NCI-H146 treated with DMSO at 0.1 percent for 48 hours (cell line): ENCODE measurements at regions not wholly inside any gene's neighbourhood (a gene's known extent, or its start where the extent isn't known, plus 50 kb on each side); places are given as distances from the start of the nearest gene placed in this dataset.
"Not testable (repeated sequence)": the region's sequence is repeated elsewhere in the genome, so short reads cannot be mapped to it uniquely, and the experiment has no call there.

ENCODE experiments used
- DNase-seq: peaks from one replicate; lab custom pipeline; 2025; ENCODE audit not compliant: unreplicated experiment; lab: John Stamatoyannopoulos, UW

DNA sequence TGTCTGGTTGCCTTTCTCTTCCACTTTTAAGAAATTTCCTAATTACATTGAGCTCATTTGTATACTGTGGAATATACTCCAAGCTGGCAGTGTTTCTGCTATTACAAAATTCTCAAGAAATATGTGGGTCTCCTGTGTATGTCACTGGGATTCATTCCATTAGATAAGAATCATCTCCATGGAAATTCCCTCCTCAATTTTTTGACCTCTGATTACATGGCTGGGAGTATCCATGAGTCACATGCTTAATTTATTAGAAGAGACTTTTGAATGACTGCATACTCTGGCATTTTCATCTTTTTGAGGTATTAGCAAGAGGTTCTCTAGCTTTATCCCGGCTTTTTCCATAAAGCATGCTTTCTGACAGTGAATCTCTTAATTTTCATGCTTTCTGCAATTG lies 665.5 kb upstream of the CNTNAP5 start:
- no peak for DNase-seq

DNA sequence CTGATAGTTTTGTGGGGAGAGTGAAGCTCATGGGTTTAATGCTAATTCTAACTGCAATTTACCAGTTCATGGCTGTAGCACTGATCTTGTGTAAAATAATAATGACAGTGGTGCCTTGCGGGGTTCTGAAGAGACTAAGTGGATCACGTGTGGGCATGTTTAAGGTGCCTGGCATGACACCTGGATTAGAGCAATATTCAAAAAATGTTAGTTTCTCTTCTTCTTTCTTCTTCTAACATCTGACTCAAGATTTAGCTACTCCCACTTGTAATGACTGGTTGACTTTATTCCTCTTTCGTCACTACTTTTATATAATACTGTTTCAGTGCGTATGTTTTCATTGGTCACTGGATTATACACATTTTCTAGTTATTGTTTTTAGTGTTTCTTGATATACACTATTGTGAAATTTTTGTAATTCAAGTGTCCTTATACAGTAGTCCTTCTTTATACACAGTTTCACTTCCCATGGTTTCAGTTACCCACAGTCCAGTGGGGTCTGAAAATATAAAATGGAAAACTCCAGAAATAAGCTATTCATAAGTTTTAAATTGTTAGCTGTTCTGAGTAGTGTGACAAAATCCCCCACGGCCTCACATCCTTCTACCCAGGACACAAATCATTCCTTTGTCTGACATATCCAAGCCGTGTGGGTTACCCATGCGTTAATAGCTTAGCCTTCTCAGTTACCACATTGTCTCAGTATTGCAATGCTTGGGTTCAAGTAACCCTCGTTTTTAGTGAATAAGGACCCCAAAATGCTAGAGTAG lies 662.2 kb upstream of the CNTNAP5 start:
- no peak for DNase-seq

DNA sequence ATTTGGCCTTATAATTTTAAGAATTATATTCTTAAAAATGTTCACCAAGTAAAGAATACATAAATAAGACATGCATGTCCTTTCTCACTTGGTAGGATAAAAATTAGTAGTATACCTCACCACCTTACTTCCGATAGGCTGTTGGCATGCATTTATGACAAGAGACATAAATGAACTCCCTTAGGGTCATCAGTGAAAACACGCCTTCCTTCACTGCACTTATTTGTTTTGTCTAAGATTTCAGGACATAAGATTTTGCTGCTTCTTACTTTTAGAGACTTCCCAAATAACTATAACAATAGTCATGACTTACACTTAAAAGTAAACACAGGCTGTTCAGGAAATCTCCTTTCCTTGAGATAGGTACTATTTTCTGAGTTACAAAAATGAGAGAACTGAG lies 661.3 kb upstream of the CNTNAP5 start:
- DNase-seq, result no peak

DNA sequence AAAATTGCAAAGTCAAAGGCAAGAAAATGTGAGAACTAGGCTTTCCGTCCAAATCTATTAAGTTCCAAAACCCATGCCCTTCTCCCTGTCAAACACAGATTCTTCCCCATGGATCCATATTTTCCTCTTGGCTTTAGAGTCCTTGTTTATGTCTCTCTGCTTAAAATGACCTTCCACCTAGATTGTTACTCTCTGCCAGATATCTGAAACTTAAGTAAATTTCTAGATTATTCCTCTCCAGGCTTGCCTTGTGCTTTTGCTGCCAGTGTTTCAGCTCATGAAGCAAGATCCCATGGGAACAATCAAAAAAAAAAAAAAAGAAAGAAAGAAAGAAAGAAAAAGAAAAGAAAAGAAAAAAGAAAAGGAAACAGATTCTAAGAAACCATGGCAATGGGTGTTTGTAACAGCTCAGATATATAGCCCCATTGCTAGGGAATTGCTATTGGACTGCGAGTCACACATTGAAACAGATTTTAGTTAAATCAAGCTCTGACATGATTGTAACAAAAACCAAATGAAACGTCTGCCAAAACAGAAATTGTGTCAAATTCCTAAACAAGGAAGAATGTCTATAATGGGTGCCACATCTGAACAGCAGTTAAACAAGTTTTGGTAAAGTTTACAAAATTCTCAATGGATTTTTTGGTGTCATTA lies 660.7 kb upstream of the CNTNAP5 start:
- DNase-seq, result no peak

DNA sequence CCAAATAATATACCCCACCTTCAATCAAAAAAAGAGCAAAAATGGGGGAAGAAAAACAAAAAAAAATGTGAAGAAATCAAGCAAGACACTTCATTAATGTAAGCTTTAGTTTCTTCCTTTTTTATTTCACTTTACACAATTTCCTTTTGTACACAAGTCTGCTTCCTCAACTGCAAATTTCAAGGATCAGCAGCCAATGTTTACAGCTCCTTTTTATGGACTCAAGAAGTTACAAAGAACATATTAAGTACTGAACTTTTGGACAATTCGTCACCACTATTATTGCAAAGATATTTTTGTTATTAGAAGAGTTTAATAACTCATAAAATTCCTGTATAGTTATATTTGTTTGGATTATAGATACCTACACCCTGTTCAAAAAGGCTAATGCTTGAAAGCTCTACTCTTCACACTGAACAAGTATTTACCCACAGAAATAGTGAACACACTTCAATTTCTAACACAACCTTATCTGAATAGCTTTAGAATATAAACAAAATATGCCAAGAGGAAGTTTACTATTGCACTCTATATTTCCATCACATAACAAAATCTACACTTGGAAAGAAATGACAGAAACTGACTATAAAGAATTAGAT lies 658.7 kb upstream of the CNTNAP5 start:
- no peak for DNase-seq

DNA sequence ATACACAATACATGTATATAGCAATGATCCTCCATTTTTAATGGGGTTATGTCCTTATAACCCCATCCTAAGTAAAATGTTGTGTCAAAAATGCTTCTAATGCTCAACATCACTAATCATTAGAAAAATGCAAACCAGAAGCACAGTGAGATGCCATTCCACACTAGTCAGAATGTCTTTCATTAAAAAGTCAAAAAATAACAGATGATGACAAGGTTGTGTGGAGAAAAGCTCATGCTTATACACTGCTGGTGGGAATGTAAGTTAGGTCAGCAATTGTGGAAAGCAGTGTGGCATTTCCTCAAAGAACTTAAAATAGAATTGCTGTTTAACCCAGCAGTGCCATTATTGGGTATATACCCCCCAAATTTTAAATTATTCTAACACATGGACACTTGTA lies 654.9 kb upstream of the CNTNAP5 start:
- DNase-seq, result no peak

DNA sequence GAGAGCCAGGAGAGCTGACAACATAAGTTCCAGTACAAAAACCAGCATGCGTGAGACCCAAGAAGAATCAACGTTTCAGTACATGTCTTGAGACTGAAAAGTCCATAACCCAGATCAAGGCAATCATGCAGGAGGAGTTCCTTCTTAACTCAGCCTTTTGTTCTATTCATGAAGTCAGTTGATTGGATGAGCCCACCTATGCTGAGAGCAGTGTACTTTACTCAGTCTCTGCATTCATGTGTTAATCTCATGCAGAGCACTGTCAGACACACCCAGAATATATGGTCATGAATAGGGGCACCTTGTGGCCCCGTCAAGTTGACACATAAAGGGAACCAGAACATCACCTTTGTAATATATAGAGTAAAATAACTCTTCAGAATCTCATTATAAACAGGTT lies 653.6 kb upstream of the CNTNAP5 start:
- no peak for DNase-seq

DNA sequence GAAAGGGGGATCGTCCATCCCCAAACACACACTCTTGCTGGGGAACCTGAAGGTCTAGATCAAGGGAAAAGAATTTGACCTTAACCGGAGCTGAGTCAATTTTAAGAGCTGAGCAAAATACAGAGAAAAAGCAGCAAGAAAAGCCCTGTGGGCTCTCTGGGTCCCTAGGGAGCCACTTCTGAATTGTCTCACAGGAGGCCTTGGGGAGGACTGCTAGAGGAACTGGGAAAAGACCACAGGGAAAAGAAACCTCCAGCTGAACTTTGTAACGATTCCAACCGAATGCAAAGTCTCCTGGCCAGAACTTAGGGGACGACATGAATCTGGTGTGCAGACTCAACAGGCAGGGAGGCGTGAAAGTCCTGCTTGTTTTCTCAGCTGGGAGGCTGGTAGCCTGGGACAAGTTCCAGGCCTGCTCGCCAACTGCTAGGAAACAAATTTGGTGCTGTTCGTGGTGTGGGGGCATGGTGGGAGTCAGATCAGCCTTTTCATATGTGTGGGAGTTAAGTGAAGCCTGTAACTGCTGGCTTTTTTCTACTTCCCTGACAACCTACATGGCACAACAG lies 644.6 kb upstream of the CNTNAP5 start:
- DNase-seq, result no peak

DNA sequence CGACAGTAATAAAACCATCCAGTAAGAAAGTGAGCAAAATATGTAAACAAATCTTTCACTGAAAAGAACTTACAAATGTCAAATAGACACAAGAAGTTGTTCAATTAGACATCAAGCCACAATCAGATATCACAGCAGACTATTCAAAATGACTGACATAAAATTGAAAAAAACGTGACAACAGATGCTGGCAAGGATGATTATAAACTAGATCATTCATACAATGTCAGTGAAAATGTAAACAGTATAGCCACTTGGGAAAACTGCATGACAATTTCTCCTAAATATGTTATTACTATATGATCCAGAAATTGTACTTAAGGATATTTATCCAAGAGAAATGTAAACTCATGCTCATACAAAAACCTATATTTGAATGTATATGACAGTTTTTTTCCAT lies 609.4 kb upstream of the CNTNAP5 start:
- no peak for DNase-seq

DNA sequence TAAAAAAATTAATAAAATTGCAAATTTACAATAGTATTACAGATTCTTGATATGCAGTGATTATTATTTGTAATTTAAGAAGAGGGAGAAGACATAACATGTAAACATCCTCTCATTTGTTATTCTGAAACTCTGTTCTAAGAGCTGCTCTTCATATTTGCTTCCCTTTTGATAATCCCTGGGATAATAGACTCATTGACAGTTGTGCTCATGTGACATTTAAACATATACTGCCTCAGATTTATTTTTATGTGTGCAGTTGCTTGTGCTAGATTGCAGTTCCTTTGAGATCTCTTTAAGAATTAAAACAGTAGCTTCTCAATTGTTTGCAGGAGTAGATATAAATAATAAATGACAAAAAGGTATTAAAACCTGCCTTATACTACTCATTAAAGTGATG lies 605.1 kb upstream of the CNTNAP5 start:
- no peak for DNase-seq

DNA sequence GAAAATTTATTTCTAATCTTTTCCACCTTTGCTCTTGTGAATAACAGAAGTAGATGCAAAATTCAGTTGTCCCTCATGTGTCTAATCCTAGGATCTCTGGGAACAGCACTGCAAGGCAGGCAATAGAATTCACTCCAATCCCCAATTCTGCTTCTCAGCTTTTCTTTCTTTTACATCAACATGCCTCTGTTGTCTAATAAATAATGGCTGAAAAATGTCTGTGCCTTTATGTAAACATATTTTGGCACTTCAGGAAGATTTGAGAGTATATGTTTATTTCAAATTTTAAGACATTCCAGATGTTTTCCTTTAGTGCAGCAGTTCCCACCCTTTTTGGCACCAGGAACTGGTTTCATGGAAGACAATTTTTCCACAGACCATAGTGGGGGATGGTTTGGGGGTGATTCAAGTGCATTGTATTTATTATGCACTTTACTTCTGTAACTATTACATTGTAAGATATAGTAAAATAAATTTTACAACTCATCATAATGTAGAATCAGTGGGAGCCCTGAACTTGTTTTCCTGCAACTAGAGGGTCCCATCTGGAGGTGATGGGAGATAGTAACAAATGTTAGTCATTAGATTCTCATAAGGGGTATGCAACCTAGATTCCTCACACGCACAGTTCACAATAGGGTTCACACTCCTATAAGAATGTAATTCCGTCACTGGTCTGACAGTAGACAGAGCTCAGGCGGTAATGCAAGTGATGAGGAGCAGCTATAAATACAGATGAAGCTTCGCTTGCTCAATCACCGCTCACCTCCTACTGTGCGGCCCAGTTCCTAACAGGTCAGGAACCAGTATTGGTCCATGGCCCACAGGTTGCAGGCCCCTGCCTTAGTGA lies 590.3 kb upstream of the CNTNAP5 start:
- no peak for DNase-seq

DNA sequence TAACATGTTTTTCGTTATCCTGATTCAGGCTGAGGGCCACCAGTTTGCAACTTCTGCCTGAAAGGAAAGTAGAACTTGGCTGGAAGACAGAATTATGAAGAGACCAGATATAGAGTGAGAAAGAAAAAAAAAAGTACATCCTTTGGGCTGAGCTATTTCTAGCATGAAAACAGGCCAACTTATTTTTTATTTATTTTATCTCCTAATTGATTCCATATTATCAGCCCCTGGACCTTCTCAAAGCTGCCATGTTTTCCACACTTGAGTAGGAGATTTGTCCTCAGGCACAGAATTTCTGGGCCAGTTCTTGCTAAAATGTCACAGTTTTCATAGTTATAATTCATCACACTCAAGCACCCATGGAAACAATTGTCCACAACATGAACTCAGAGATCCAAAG lies 586.8 kb upstream of the CNTNAP5 start:
- DNase-seq, result no peak

DNA sequence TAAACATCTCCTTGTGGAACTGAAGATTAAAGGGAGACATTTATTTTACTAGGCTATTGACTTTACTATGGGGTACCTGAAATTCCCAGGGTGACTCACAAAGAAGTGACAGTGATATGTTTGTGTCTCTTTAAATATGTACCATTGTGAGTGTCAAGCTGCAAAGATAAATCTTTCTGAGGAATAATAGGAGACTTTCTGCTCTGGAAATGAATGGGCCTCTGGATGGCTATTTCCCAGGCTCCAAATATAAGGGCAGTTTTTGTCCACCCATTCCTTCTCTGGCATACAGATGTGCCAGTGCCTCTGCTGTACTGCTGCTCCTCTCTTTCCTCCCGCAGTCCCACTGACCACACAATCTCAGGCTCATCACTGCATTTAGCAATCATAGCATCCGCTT lies 586.4 kb upstream of the CNTNAP5 start:
- no peak for DNase-seq

DNA sequence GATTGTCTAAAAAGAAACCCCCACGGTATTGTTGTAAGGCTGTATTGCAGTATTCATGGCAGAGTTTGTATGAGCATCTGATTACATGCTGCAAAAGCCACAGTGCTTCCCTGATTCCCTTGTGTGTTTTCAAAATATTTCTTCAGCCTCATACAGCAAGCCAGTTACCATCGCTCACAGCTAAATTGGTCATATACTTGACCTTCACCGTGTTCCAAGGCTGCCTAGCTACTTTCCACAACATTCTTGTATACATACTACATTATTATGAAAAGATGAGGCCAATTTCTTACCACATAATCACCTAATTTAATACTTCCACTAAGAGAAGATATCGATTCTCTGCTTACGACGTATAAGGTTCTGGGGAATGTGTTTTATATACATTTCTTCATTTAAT lies 576.3 kb upstream of the CNTNAP5 start:
- DNase-seq, result no peak

DNA sequence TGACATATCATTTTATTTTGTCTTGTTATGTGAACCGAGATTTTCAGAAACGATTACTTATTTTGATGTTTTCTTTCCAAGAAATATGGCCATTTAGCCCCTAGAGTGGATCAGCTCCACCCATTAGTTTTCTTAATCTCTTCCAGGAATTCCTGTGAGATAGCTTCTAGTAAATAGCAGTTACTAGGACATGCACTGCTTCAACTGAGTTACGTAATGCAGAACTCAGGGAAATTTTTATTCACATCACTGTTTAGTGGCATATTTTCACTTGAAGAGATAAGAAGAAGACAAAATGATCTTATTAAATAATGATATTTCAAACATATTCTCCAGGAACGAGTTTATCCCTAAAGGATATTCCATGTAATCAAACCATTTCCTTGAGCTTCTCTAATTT lies 573.5 kb upstream of the CNTNAP5 start:
- no peak for DNase-seq

DNA sequence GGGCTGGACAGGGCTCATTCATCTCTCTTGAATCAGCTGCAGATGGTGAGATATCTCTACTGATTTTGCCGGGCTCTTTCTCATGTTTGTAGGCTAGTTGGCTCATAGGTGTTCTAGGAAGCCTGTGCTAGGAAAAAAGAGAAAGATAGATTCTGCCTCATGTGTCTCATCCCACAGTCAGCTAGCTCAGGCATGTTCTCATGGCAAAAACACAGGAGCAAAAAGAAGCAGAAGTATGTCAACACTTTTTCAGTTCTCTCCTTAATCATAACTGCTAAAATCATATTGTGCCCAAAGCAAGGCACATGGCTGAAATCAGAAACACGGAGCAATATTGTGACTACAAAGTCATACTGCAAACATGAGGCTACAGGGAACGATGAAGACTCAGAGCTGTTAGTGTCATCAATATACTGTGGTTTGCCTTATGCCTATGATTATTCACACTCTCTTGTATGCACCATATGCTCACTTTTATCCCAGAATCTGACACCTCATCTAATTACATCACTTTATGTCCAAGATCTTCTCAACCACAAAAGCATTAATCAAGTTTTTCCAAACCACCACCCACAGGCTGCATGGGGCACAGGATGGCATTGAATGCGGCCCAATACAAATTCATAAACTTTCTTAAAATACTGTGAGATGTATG lies 571.9 kb upstream of the CNTNAP5 start:
- DNase-seq, result no peak

DNA sequence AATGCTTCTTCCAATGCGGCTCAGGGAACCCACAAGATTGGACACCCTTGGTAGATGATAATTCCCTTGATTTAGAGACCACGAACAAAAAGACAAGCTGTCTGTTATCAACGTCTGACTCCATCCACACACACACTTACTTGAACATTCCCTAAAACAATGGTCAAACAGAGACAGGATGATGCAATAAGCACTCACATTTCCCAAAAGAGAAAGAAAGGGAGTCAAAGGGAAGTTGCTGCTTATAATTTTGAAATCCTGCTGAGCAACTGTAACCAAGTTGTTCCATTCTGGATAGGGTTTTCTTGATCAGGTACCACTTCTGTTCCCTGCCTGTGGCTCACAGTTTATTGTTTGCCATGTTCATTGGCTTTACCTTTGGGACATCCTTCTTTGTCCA lies 571.3 kb upstream of the CNTNAP5 start:
- no peak for DNase-seq

DNA sequence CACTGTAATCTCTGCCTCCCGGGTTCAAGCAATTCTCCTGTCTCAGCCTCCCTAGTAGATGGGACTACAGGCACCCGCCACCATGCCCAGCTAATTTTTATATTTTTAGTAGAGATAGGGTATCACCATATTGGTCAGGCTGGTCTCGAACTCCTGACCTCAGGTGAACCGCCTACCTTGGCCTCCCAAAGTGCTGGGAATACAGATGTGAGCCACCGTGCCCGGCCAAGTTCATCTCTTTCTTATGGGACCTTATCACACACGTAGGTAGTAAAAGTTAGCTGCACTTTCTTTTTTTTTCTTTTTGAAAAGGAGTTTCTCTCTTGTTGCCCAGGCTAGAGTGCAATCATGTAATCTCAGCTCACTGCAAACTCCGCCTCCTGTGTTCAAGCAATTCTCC lies 569.9 kb upstream of the CNTNAP5 start:
- DNase-seq, result not testable (repeated sequence)

DNA sequence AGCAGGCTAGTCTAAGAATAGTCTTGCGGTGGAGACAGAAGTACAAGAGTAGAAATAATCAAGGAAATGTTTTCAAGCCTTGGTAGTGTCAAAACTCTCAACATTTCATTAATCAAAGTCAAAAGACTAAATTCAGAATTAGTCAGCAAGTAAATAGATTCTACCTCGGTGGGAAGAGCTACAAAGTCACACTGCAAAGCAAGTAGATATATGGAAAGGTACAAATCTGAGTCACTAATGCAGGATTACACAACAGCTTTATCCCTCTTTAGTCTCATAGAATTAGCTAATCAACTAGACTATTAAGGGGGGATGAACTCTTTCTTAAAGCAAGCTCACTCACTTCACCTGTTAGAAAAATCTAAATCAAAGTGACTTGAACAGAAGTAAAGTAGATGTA lies 568.7 kb upstream of the CNTNAP5 start:
- DNase-seq, result no peak

DNA sequence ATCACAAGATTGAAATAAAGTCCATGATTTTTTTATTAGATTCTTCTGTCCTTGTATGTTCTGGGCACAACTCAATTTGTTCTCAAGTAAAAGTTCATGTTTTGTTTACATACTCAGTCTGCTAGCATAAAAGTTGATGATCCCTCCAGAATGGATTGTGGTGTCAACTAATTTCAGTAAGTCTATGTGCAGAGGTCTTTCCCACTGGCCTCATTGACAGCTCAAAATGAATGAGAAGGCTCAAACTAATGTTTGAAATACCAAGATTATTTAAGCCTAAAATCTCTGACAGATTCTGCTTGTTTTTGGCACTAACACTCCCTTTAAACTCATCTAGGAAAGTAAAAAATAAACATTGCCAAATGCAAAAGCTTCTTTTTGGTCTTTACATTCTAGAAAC lies 561.2 kb upstream of the CNTNAP5 start:
- DNase-seq, result no peak

DNA sequence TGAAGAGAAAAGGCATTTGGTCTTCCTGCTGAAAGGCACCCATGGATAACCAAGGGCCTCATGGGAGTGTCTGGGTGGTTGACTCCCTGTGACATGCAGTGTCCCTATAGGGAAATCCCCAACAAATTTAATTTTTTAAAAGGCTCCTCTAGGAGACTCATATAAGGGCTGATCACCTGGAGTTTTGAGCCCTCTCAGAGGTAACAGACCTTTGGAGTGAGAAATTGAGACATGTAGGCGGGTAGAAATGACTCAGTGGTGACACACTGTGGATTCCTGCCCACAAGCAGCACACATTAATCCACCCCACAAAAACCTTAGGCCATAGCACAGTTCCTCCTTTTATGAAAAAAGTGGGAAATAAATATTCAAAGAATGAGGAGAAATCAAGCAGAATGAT lies 557.0 kb upstream of the CNTNAP5 start:
- DNase-seq, result no peak
